IPS DF 4.7 (cell line): ENCODE measurements at regions not wholly inside any gene's neighbourhood (a gene's known extent, or its start where the extent isn't known, plus 50 kb on each side); places are given as distances from the start of the nearest gene placed in this dataset.
"Not testable (repeated sequence)": the region's sequence is repeated elsewhere in the genome, so short reads cannot be mapped to it uniquely, and the experiment has no call there.

Experiments
- DNase-seq: peaks from one replicate; pipeline ENCODE4 v3.0.0-alpha.2; 2013; ENCODE audit warnings: low spot score; ENCODE audit errors: extremely low read depth

- no peak for DNase-seq
Measured at GRCh38 chr20:47951521-47951971, 166.3 kb upstream of the SULF2 start.

- no peak for DNase-seq
Measured at GRCh38 chr20:47950913-47951283, 165.6 kb upstream of the SULF2 start.

GRCh38 chr20:47950124-47950912 lies 165.0 kb upstream of the SULF2 start:
- no peak for DNase-seq

- no peak for DNase-seq
Measured at GRCh38 chr20:47949230-47949629, 163.9 kb upstream of the SULF2 start.

- no peak for DNase-seq
Measured at GRCh38 chr20:47944682-47945081, 159.4 kb upstream of the SULF2 start.

- DNase-seq: no peak
Measured at GRCh38 chr20:47941869-47942268, 156.6 kb upstream of the SULF2 start.

GRCh38 chr20:47940101-47940813 lies 155.0 kb upstream of the SULF2 start:
- DNase-seq: no peak

GRCh38 chr20:47936612-47937011 lies 151.3 kb upstream of the SULF2 start:
- DNase-seq: no peak

- DNase-seq: no peak
Measured at GRCh38 chr20:47934761-47935160, 149.5 kb upstream of the SULF2 start.

- DNase-seq: no peak
Measured at GRCh38 chr20:47931443-47931842, 146.2 kb upstream of the SULF2 start.

- no peak for DNase-seq
Measured at GRCh38 chr20:47931002-47931401, 145.7 kb upstream of the SULF2 start.

GRCh38 chr20:47929368-47930115 lies 144.3 kb upstream of the SULF2 start:
- DNase-seq: no peak

GRCh38 chr20:47927944-47928343 lies 142.7 kb upstream of the SULF2 start:
- DNase-seq: no peak

- no peak for DNase-seq
Measured at GRCh38 chr20:47927385-47927851, 142.1 kb upstream of the SULF2 start.

GRCh38 chr20:47926731-47927130 lies 141.4 kb upstream of the SULF2 start:
- DNase-seq: no peak

- DNase-seq: no peak
Measured at GRCh38 chr20:47925593-47925992, 140.3 kb upstream of the SULF2 start.

GRCh38 chr20:47922269-47922668 lies 137.0 kb upstream of the SULF2 start:
- no peak for DNase-seq

- DNase-seq: not testable (repeated sequence)
Measured at GRCh38 chr20:47921829-47922228, 136.5 kb upstream of the SULF2 start.

GRCh38 chr20:47921408-47921807 lies 136.1 kb upstream of the SULF2 start:
- DNase-seq: no peak

GRCh38 chr20:47917549-47918070 lies 132.3 kb upstream of the SULF2 start:
- no peak for DNase-seq

GRCh38 chr20:47915495-47915894 lies 130.2 kb upstream of the SULF2 start:
- no peak for DNase-seq

- no peak for DNase-seq
Measured at GRCh38 chr20:47914792-47915191, 129.5 kb upstream of the SULF2 start.
